ENCODE measurements at regions not wholly inside any gene's neighbourhood (a gene's known extent, or its start where the extent isn't known, plus 50 kb on each side); places are given as distances from the start of the nearest gene placed in this dataset.

DNA sequence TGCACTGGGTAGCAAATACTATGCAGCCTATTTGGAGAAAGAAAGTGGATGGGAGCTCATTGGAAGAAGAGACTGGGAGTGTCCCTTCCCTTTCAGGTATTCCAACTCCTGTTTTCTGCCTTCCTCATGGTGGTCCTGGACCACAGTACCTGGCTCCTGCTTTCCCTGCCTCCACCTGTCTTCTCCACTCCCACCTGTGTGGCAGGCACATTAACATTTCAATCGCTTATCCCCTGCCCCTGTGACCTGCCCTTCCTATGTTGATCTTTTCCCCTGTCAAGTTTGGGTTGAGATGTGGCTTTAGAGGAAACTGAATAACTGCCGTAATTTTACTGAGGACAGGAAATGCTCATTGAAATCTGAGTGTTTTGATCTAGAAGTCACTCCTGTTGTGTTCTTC lies 415.8 kb upstream of the PODXL start:
- intact Hi-C loops (cut with DNase I), result no loop called here
- no peak for DNase-seq (ENCODE audit: low spot score)
- no peak for ATAC-seq

DNA sequence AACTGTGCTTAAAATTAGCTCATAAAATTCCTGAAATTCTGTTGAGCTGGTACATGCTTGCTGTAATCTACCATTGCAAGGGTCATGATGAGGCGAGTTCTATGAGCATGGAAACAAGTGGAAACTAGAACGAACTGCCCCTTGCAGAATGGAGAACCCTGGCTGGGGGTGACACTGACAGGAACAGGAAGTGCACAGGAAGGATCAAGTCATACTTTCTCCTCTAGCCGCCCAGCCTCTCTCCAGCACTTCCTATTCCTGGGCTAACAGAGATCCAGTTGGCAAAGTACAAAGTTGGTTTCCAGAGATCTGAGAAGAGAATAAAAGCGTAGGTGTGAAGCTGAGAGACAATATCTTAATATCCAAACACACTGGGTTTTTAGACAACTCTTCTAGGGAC lies 414.2 kb upstream of the PODXL start:
- intact Hi-C loops (cut with DNase I), result no loop called here
- DNase-seq (ENCODE audit: low spot score) (no peak), ATAC-seq (no peak)

DNA sequence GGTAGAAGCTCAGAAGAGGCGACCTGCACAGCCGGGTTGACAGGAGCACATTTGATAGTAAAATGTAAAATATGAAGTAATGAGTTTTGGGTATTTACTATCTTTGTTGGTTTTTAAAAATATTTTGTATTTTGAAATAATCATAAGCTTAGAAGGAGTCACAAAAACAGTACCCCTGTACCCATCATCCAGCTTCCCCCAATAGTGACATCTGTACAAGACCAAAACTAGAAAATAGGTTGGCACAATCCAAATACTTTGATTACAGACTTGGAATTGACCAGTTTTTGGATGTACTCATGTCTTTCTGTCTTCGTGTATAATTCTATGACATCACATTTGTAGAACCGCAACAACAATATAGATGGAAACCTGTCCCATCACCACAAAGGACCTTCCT lies 413.1 kb upstream of the PODXL start:
- ATAC-seq, result no peak
- intact Hi-C loops (cut with DNase I), result loop anchor here (5.0 kb wide), 1 partner anchor 278 kb away; no protein-coding TSS in a partner anchor
- no peak for DNase-seq (ENCODE audit: low spot score)

DNA sequence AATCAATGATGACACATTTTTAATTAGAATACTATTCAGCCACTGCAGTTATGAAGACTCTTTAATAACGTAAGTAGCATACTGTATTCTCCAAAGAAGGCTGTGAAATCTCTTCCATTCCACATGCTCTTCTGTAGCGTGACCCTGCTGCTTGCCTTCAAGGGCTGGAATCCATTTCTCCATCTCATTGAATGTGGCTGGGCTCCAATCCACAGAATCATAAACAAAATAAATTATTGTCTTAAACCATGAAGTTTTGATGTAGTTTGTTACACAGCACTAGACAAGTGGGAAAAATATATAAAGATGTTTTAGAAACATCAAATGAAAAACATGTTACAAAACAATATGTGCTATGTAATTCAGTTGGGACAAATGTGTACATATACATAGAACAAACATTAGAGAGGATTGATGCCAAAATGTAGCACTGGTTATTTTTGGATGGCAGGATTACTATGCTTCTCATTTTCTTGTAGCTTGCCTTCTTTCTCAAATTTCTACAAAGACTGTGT lies 410.8 kb upstream of the PODXL start:
- intact Hi-C loops (cut with DNase I), result loop anchor here (5.0 kb wide), 1 partner anchor 280 kb away; no protein-coding TSS in a partner anchor
- DNase-seq (ENCODE audit: low spot score) (no peak), ATAC-seq (no peak)

DNA sequence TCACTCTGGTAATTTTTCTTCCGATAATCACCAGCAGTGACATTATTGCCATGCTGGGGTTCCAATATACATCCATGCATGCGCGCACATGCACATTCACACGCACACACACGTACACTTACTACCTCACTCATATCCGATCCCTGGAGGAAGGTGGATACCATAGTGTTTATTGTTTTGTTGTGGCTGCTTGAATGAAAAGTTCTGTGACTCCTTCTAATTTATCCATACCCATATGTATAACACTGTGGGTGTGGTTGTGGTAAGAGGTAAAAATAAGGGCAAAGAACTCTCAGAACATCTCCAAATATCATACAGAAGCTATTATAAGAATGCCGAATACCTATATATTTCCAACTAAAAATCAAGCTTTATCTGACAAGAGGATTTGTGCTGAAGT lies 407.8 kb upstream of the PODXL start:
- DNase-seq (ENCODE audit: low spot score), result no peak

DNA sequence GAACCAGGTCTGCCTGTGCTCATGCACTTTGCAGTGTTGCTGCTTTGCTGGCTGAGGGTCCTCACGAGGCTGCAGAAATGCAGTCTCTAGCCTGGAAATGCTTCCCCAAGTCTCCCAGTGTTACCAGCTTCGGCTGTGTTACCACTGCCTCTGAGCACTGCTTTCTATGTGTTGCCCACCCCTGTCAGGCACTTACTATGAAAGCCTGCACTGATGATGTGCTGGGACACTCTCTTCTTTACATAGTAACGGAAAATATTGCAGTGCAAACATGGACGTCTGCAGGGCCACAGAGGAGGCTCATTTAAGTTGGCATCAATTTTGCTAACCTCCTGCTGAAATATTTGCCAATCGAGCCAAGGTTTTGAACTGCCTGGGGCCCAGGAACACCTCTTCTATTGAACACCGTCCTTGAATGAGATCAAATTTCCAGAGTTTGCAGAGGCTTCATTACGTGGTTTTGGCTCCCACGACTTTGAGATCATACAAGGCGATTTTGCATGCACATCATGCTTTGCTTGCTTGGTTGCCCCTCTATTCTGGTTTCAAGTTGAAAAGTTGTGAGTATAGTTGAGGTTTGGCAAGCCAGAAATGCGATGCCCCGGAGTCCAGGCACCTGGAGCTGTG lies 404.7 kb upstream of the PODXL start:
- ATAC-seq, result no peak
- DNase-seq (ENCODE audit: low spot score), result no peak
- intact Hi-C loops (cut with DNase I), result no loop called here

More for the DNA sequence above, 407.8 kb upstream of the PODXL start:
- ATAC-seq, result no peak
- intact Hi-C loops (cut with DNase I), result no loop called here

DNA sequence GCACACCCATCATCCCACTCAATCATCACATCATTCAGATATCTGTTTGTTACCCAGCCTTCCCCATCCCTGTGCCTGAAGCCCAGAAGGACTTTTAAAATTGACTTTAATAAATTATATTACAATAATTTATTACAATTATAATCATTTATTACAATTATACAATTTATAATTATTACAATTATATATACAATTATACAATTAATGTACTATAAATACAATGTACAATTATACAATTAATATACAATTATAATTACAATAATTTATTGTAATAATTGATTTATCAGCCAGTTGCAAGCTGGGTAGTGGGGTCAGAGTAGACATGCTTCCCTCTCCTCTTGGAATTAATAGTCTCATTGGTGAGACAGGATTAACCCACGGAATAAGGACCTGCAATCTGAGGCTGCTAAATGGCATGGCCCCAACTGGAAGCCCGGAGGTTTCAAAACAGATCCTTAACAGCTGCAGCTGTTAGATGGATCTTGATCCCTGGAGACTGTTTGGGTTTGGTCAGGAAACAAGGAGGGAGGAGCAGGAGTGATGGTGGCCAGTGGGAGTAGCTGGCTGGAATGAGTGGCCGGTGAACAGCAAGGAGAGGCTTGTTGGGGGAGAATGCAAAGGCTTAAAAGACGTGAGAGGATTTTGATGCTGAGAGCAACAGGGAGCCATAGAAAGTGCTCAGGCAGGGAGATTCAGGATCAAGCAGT lies 402.8 kb upstream of the PODXL start:
- peak; percentile 76 for ATAC-seq
- no peak for DNase-seq (ENCODE audit: low spot score)
- intact Hi-C loops (cut with DNase I), result no loop called here

DNA sequence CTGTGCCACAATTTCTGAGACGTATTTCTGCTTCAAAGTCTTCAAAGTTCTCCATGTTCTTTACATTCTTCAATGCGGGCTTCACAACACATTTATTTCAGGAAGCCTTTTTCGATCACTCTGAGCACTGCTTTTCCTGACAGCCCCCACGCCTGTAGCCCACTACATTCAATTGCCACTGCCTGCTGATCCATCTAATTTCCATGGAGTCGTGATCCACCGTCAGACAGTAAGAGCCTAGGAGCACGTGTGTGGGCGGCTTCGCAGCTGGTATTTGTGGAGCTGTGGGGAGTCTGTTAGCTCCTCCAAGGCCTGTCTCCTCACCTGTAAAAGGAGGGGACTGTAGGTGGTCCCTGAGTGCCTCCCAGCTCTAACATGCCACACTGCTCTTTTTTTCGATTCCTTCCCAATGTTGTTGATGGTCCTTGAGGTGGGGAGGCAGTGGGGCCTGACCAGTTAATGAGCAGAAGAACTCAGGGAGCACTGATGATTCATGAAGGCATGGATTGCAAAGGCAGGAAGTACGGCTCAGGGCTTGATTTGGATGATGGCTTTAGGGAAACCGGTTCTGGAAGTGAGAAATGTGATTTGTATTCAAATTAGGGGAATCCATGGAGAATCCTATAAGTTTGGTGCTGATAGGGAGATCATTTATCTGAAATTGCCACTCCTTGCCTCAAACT lies 401.1 kb upstream of the PODXL start:
- intact Hi-C loops (cut with DNase I), result no loop called here
- ATAC-seq (no peak), DNase-seq (ENCODE audit: low spot score) (no peak)

DNA sequence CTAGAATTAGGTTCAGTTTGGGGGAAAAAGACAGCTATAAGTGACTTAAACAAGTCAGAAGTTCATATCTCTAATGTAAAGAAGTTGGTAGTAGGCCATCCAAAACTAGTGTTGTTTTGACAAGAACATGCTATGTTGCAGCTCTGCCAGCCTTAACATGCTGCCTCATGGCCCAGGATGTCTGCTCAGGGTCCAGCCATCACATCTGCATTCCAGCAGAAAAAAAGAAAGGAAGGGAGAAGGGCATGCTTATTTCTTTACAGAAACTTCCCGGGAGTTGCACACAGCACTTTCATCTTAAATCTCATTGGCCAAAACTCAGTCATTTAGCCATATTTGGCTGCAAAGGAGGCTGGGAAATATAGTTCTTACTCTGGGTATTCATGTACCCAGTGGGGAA lies 400.4 kb upstream of the PODXL start:
- ATAC-seq (no peak), DNase-seq (ENCODE audit: low spot score) (no peak)
- intact Hi-C loops (cut with DNase I), result no loop called here

DNA sequence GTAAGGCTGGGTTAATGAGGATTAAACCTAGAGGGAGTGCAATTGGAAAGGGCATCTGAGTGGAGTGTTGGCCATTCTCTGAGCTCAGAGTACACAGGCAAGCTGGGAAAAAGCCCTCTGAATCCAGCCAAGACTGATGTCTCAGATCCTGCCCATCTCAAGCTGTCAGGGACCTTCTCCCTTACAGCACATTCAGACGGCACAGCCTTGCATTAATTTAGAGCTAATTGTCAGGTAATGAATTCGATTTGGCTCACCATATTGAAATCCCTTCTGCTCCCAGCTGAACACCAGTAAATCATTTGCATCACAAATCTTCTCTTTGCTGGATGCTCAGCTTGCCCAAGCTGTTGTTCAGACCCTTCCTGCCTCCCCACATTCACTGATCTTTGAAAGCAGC lies 399.3 kb upstream of the PODXL start:
- DNase-seq (ENCODE audit: low spot score) (no peak), ATAC-seq (no peak)
- intact Hi-C loops (cut with DNase I), result no loop called here

DNA sequence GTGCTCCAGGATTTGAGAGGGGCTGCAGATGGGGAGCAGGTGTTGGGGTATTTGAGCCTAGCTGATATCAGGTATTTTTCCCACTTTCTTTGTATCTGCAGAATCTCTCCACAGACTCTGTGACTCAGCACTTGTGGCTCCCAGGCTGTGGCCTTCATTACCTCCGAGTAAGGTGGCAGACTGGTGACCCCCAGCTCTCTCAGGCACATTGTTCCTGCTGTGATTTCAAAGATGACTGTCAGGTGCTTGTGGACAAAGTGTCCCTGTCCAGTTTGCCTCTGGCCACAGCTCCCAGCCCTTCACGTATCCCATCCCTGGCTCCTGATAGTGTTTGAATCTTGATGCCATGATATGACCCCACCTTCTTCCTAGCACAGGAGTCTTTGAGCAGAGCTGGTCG lies 396.8 kb upstream of the PODXL start:
- intact Hi-C loops (cut with DNase I), result no loop called here
- ATAC-seq (no peak), DNase-seq (ENCODE audit: low spot score) (no peak)

DNA sequence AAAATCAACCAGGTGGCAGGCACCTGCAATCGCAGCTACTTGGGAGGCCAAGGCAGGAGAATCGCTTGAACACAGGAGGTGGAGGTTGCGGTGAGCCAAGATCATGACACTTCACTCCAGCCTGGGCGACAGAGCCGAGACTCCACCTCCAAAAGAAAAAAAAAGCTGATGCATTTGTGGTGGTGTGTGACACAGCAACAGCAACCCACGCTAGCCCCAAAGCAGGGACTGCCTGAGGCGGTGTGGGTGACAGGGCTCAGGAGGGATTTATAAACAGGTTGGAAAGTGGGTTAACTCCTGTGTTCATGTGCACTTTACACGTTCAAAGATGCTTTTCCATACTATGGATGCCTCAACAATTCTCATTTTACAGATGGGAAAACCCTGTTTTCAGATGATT lies 395.9 kb upstream of the PODXL start:
- DNase-seq (ENCODE audit: low spot score) (no peak), ATAC-seq (no peak)
- intact Hi-C loops (cut with DNase I), result no loop called here

DNA sequence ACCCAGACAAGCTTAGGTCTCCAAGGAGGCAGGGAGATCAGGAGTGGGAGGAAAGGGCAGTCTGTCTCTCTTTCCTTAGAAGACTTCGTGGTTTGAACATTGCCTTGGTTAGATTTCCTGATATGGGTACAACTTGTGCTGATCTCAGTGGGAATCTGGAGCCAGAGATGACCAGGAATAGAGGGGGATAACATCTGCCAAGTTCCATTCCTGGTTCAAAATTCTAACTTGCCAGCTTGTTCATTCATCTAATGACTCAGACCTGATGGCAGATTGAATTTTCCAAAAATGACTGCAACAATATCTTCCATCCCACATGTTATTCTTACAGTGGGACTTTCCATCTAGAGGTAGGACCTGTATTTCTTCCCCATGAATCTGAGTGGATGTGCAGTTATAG lies 394.3 kb upstream of the PODXL start:
- no peak for ATAC-seq

DNA sequence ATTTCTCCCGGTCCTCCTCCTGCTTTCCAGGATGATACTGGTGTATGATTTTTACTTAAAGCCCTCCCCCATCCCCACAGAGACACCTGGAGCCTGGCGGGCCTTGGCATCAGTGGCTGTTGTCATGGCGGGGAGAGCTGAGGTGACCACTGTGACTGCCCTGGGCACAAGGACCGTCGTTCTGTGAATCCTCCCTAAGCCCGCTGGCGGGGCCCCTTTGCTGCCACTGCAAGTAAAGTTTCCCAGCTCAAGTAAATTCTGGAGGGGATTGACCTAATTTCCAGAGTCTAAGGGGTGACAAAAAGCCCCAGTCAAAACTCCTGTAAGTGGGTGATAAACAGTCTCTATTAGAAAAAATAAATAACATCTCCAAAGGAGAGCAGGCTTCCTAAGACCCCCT lies 393.2 kb upstream of the PODXL start:
- ATAC-seq (no peak), DNase-seq (ENCODE audit: low spot score) (no peak)
- intact Hi-C loops (cut with DNase I), result loop anchor here (5.0 kb wide), 1 partner anchor 633 kb away; no protein-coding TSS in a partner anchor

More for the DNA sequence above, 394.3 kb upstream of the PODXL start:
- intact Hi-C loops (cut with DNase I), result no loop called here
- no peak for DNase-seq (ENCODE audit: low spot score)

DNA sequence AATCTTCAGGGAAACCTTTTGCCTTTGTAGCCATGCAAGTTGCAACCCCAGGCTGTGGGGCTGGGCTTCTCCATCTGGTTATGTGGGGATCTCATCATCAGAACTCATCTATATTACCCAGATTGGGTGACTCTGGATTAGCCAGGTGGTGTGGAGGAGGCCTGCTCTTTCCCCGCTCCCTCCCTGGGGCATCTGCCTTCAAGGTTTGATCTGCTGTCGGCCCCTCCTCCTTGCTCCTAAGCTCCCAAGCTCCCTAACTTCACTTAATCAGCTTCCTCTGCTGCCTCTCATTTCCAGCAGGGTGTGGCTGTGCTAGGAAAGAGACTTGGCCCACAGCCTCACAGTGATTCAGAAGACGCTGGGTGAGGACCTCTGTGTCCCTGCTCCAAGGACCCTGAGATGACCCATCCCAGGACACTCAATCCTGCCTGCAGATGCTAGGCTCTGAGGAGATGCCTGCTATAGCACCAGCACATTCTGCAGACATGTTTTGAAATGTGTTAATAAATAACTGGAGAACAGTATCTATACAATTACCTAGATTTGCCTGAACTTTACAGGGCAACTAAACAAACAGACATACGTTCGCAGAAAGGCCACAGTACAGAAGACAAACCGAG lies 392.1 kb upstream of the PODXL start:
- intact Hi-C loops (cut with DNase I), result loop anchor here (5.0 kb wide), 1 partner anchor 634 kb away; no protein-coding TSS in a partner anchor
- DNase-seq (ENCODE audit: low spot score) (no peak), ATAC-seq (no peak)

DNA sequence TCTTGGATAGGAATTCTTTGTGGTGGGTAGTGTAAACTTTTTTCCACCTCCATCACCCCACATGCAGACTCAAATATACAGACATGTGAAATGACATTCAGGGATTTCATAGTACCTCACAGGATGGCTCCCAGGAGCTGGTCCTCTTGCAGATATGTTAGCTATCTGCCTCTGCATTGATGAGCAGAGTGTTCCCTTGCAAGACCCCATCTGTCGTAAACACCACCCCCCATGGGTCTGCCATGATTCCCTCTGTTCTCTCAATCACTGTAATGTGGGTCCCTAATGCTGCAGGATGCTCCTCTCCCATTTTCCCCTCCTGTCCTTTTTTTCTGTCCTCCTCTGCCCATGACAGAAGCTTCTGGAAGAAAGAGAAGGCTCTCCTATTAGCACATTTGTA lies 391.2 kb upstream of the PODXL start:
- intact Hi-C loops (cut with DNase I), result loop anchor here (5.0 kb wide), 1 partner anchor 635 kb away; no protein-coding TSS in a partner anchor
- ATAC-seq (no peak), DNase-seq (ENCODE audit: low spot score) (no peak)

DNA sequence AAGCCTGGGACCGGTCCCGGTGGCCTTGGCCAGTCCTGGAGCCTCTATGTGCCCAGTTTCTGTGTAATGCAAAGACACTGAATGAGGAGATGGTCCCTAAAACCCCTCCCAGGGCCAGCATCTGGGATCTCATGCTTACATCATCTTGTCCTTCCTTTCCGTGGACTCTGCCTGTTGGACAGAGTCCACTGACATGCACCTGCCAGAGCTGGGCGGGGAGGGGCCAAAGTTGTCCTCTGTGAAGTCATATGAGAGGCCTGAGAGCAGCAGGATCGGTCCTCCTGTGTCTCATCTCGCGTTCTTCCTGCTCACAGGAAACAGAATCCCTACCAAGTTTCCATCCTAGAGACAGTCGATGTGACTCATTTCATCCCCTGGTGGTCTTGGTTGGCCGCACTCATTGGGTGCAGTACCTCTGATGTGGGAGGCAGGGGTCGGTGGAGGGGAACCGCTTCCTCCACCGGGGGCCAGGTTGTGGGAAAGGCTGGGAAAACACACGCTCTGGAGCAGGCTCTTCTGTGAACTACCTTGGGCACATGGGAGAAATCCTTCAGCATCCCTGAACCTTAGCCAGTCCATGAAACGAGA lies 389.6 kb upstream of the PODXL start:
- DNase-seq (ENCODE audit: low spot score) (no peak), ATAC-seq (no peak)
- intact Hi-C loops (cut with DNase I), result loop anchor here (5.0 kb wide), 1 partner anchor 636 kb away; no protein-coding TSS in a partner anchor

DNA sequence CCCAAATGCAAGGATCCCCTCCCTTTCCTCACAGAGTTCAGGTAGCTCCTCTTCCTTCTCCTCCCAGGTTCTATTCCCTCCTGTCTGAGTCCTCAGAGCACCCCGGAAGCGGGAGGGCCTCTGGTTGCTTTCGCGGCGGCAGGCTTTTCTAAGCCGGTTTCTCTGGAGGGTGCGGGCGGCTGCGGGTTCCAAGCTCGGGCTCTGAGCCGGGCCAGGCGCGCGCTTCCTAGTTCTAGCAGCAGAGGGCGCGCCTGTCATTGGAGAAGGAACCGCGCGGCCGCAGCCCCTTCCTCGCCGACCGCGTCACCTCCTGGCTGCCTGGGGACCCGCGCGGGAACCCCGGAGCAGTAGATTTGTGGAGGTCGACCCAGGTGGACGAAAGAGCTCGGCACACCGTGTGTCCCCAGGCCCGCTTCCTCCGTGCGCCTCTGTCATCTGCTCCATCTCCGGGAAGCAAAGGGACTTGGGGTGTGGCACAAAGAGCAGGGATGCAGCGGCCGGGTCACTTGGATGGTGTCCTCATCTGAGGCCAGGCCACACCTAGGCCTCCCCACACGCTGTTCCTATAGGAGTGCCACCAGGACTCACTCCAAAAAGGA lies 389.0 kb upstream of the PODXL start:
- intact Hi-C loops (cut with DNase I), result loop anchor here (5.0 kb wide), 1 partner anchor 637 kb away; no protein-coding TSS in a partner anchor
- ATAC-seq (peak; percentile 64), DNase-seq (ENCODE audit: low spot score) (no peak)

Data from sciatic nerve (tissue), 2 donors.